Suprapubic skin (tissue), 4 donors: ENCODE measurements at regions not wholly inside any gene's neighbourhood (a gene's known extent, or its start where the extent isn't known, plus 50 kb on each side); places are given as distances from the start of the nearest gene placed in this dataset.

Experiments
- CTCF ChIP-seq, 2 donors: fragments of 200-600 bp in 1 of 2; fragments of 450-650 bp in 1 of 2; sonication (generic) in 1 of 2; IDR thresholded peaks; one replicate each; pipeline ENCODE4 v1.5.1; 2016 to 2019; ENCODE audit warnings: antibody characterized with exemption in 2 of 2, mild to moderate bottlenecking in 1 of 2, moderate library complexity in 1 of 2
- POLR2A ChIP-seq, 2 donors: fragments of 450-650 bp; IDR thresholded peaks; one replicate each; pipeline ENCODE4 v1.6.1; 2017; ENCODE audit warnings: antibody characterized with exemption in 2 of 2, mild to moderate bottlenecking in 2 of 2, moderate library complexity in 2 of 2
- POLR2AphosphoS5 ChIP-seq, 3 donors: sonication (generic); formaldehyde crosslinking; IDR thresholded peaks; one replicate each; pipeline ENCODE4 v1.6.1; 2017; ENCODE audit warnings: antibody characterized with exemption in 3 of 3

GRCh38 chr18:54769526-54770464 lies 58.5 kb upstream of the RAB27B start:
- TF ChIP-seq CTCF (IDR thresholded peaks at IDR 0.05) (no peak), POLR2AphosphoS5 (IDR thresholded peaks at IDR 0.05) (no peak), POLR2A (IDR thresholded peaks at IDR 0.05) (no peak)
